Stimulated activated CD4-positive, alpha-beta T cell treated with anti-CD3 and anti-CD28 coated beads, Interleukin-15, amount 100 ng/mL, for 1 hour (primary cell): ENCODE measurements at regions not wholly inside any gene's neighbourhood (a gene's known extent, or its start where the extent isn't known, plus 50 kb on each side); places are given as distances from the start of the nearest gene placed in this dataset.
"Not testable (repeated sequence)": the region's sequence is repeated elsewhere in the genome, so short reads cannot be mapped to it uniquely, and the experiment has no call there.

Experiments
- DNase-seq, 2 donors: peaks; one replicate each; pipeline ENCODE4 v3.0.0-alpha.2; 2020; ENCODE audit warnings: low read depth in 1 of 2, low spot score in 1 of 2

GRCh38 chr2:35585972-35586371, 769.6 kb upstream of the CRIM1 start:
- DNase-seq: no peak

GRCh38 chr2:35582637-35583036, 772.9 kb upstream of the CRIM1 start:
- no peak for DNase-seq

GRCh38 chr2:35580956-35581355, 774.6 kb upstream of the CRIM1 start:
- DNase-seq: no peak

- DNase-seq: not testable (repeated sequence)
These were observed 787.0 kb upstream of the CRIM1 start for GRCh38 chr2:35568574-35568973.

GRCh38 chr2:35562488-35562887, 793.1 kb upstream of the CRIM1 start:
- no peak for DNase-seq

- DNase-seq: no peak
These were observed 807.4 kb upstream of the CRIM1 start for GRCh38 chr2:35548171-35548570.

- DNase-seq: no peak
These were observed 810.3 kb upstream of the CRIM1 start for GRCh38 chr2:35545301-35545700.

- no peak for DNase-seq
These were observed 816.8 kb upstream of the CRIM1 start for GRCh38 chr2:35538796-35539195.

- no peak for DNase-seq
These were observed 824.9 kb upstream of the CRIM1 start for GRCh38 chr2:35530615-35531135.

- DNase-seq: no peak
These were observed 828.8 kb upstream of the CRIM1 start for GRCh38 chr2:35526741-35527140.

- no peak for DNase-seq
These were observed 833.1 kb upstream of the CRIM1 start for GRCh38 chr2:35522450-35522849.

- DNase-seq: no peak
These were observed 844.9 kb upstream of the CRIM1 start for GRCh38 chr2:35510636-35511035.

GRCh38 chr2:35508601-35509000, 847.0 kb upstream of the CRIM1 start:
- no peak for DNase-seq

- DNase-seq: no peak
These were observed 851.2 kb upstream of the CRIM1 start for GRCh38 chr2:35504419-35504818.

GRCh38 chr2:35503738-35504199, 851.8 kb upstream of the CRIM1 start:
- no peak for DNase-seq

GRCh38 chr2:35503311-35503710, 852.3 kb upstream of the CRIM1 start:
- DNase-seq: no peak

GRCh38 chr2:35501076-35501475, 854.5 kb upstream of the CRIM1 start:
- DNase-seq: no peak

GRCh38 chr2:35496022-35496421, 859.6 kb upstream of the CRIM1 start:
- DNase-seq: no peak

GRCh38 chr2:35495182-35495581, 860.4 kb upstream of the CRIM1 start:
- DNase-seq: no peak

- DNase-seq: not testable (repeated sequence)
These were observed 877.5 kb upstream of the CRIM1 start for GRCh38 chr2:35478121-35478520.

- DNase-seq: no peak
These were observed 887.3 kb upstream of the CRIM1 start for GRCh38 chr2:35468245-35468644.

GRCh38 chr2:35463805-35464596, 891.6 kb upstream of the CRIM1 start:
- DNase-seq: no peak
